ENCODE measurements at regions not wholly inside any gene's neighbourhood (a gene's known extent, or its start where the extent isn't known, plus 50 kb on each side); places are given as distances from the start of the nearest gene placed in this dataset.
A peak's percentile ranks its signal among the peaks of the same experiment; 100 is the strongest.
"Not testable (repeated sequence)": the region's sequence is repeated elsewhere in the genome, so short reads cannot be mapped to it uniquely, and the experiment has no call there.

DNA sequence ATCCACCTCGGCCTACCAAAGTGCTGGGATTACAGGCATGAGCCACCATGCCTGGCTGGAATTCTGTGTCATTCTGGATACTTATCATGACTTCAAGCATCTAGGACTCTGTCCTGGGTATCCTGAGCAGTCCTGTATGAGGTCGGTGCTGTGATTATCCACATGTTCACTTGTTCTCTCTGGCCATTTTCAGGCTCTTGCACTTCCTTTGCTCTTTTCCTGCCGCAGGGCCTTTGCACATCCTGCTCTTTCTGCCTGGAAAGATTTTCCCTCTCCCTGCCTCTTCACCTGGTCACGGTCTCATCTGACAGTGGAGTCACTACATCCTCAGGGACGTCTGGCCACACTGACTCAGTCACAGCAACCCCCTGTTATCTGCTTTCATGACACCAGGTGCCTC lies 184.6 kb upstream of the OSBPL11 start:
- not testable (repeated sequence) for H3K36me3 ChIP-seq (ENCODE audit: control insufficient read depth, insufficient read depth, low read length); DNase-seq; H3K27ac ChIP-seq (ENCODE audit: insufficient read depth, low read length, poor library complexity, severe bottlenecking); H3K4me1 ChIP-seq (ENCODE audit: control insufficient read depth, insufficient read depth, low read length, poor library complexity, severe bottlenecking); H3K4me3 ChIP-seq (ENCODE audit: insufficient read depth, low read depth, low read length, poor library complexity, severe bottlenecking); H3K27me3 ChIP-seq (replicated peaks; ENCODE audit: control insufficient read depth, insufficient read depth, low read length, poor library complexity, severe bottlenecking); H3K9me3 ChIP-seq (ENCODE audit: control insufficient read depth, low read length)

GRCh38 chr3:125781678-125782077 lies 186.4 kb upstream of the OSBPL11 start:
- H3K4me1 ChIP-seq (ENCODE audit: control insufficient read depth, insufficient read depth, low read length, poor library complexity, severe bottlenecking); H3K27ac ChIP-seq (ENCODE audit: insufficient read depth, low read length, poor library complexity, severe bottlenecking); H3K27me3 ChIP-seq (replicated peaks; ENCODE audit: control insufficient read depth, insufficient read depth, low read length, poor library complexity, severe bottlenecking); H3K4me3 ChIP-seq (ENCODE audit: insufficient read depth, low read depth, low read length, poor library complexity, severe bottlenecking); DNase-seq; H3K9me3 ChIP-seq (ENCODE audit: control insufficient read depth, low read length); H3K36me3 ChIP-seq (ENCODE audit: control insufficient read depth, insufficient read depth, low read length): not testable (repeated sequence)

- H3K36me3 ChIP-seq (ENCODE audit: control insufficient read depth, insufficient read depth, low read length); H3K27ac ChIP-seq (ENCODE audit: insufficient read depth, low read length, poor library complexity, severe bottlenecking); H3K4me3 ChIP-seq (ENCODE audit: insufficient read depth, low read depth, low read length, poor library complexity, severe bottlenecking); H3K27me3 ChIP-seq (replicated peaks; ENCODE audit: control insufficient read depth, insufficient read depth, low read length, poor library complexity, severe bottlenecking); H3K4me1 ChIP-seq (ENCODE audit: control insufficient read depth, insufficient read depth, low read length, poor library complexity, severe bottlenecking); DNase-seq; H3K9me3 ChIP-seq (ENCODE audit: control insufficient read depth, low read length): not testable (repeated sequence)
Measured at GRCh38 chr3:125790312-125790711, 178.7 kb upstream of the ROPN1B start.

GRCh38 chr3:125791021-125791420 lies 178.0 kb upstream of the ROPN1B start:
- not testable (repeated sequence) for DNase-seq; H3K36me3 ChIP-seq (ENCODE audit: control insufficient read depth, insufficient read depth, low read length); H3K4me1 ChIP-seq (ENCODE audit: control insufficient read depth, insufficient read depth, low read length, poor library complexity, severe bottlenecking); H3K4me3 ChIP-seq (ENCODE audit: insufficient read depth, low read depth, low read length, poor library complexity, severe bottlenecking); H3K27ac ChIP-seq (ENCODE audit: insufficient read depth, low read length, poor library complexity, severe bottlenecking); H3K27me3 ChIP-seq (replicated peaks; ENCODE audit: control insufficient read depth, insufficient read depth, low read length, poor library complexity, severe bottlenecking); H3K9me3 ChIP-seq (ENCODE audit: control insufficient read depth, low read length)

DNA sequence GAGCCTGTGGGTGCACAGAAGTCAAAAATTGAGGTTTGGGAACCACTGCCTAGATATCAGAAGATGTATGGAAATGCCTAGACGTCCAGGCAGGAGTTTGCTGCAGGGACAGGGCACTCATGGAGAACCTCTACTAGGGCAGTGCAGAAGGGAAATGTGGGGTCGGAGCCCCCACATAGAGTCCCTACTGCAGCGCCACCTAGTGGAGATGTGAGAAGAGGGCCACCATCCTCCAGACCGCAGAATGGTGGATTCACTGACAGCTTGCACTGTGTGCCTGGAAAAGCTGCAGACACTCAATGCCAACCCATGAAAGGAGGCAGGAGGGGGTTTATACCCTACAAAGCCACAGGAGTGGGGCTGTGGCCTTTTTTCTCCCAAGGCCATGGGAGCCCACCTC lies 159.0 kb upstream of the ROPN1B start:
- H3K4me1 ChIP-seq (ENCODE audit: control insufficient read depth, insufficient read depth, low read length, poor library complexity, severe bottlenecking); H3K27ac ChIP-seq (ENCODE audit: insufficient read depth, low read length, poor library complexity, severe bottlenecking); DNase-seq; H3K36me3 ChIP-seq (ENCODE audit: control insufficient read depth, insufficient read depth, low read length); H3K27me3 ChIP-seq (replicated peaks; ENCODE audit: control insufficient read depth, insufficient read depth, low read length, poor library complexity, severe bottlenecking); H3K9me3 ChIP-seq (ENCODE audit: control insufficient read depth, low read length); H3K4me3 ChIP-seq (ENCODE audit: insufficient read depth, low read depth, low read length, poor library complexity, severe bottlenecking): not testable (repeated sequence)

DNA sequence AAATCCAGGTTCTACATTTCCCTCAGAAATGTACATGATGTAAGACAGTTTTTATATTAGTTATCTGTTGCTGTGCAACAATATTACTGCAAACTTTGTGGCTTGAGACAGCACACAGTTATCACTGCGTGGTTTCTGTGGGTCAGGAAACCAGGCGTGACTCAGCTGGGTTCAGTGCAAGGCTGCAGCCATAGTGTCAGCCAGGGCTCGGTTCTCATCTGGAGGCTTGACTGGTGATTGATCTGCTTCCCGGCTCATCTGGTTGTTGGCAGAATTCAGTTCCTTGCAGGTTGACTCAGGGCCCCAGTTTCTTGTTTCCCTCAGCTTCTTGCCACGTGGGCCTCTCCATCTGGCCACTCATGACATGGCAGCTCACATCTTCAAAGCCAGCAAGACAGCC lies 146.8 kb upstream of the ROPN1B start:
- H3K4me1 ChIP-seq (ENCODE audit: control insufficient read depth, insufficient read depth, low read length, poor library complexity, severe bottlenecking); DNase-seq; H3K9me3 ChIP-seq (ENCODE audit: control insufficient read depth, low read length); H3K27ac ChIP-seq (ENCODE audit: insufficient read depth, low read length, poor library complexity, severe bottlenecking); H3K4me3 ChIP-seq (ENCODE audit: insufficient read depth, low read depth, low read length, poor library complexity, severe bottlenecking); H3K36me3 ChIP-seq (ENCODE audit: control insufficient read depth, insufficient read depth, low read length); H3K27me3 ChIP-seq (replicated peaks; ENCODE audit: control insufficient read depth, insufficient read depth, low read length, poor library complexity, severe bottlenecking): not testable (repeated sequence)

- H3K4me3 ChIP-seq (ENCODE audit: insufficient read depth, low read depth, low read length, poor library complexity, severe bottlenecking); H3K9me3 ChIP-seq (ENCODE audit: control insufficient read depth, low read length); H3K27me3 ChIP-seq (replicated peaks; ENCODE audit: control insufficient read depth, insufficient read depth, low read length, poor library complexity, severe bottlenecking); H3K27ac ChIP-seq (ENCODE audit: insufficient read depth, low read length, poor library complexity, severe bottlenecking); H3K4me1 ChIP-seq (ENCODE audit: control insufficient read depth, insufficient read depth, low read length, poor library complexity, severe bottlenecking); DNase-seq; H3K36me3 ChIP-seq (ENCODE audit: control insufficient read depth, insufficient read depth, low read length): not testable (repeated sequence)
Measured at GRCh38 chr3:125831005-125831750, 137.8 kb upstream of the ROPN1B start.

GRCh38 chr3:125835562-125835961 lies 133.4 kb upstream of the ROPN1B start:
- H3K36me3 ChIP-seq (ENCODE audit: control insufficient read depth, insufficient read depth, low read length); DNase-seq; H3K4me1 ChIP-seq (ENCODE audit: control insufficient read depth, insufficient read depth, low read length, poor library complexity, severe bottlenecking); H3K9me3 ChIP-seq (ENCODE audit: control insufficient read depth, low read length); H3K4me3 ChIP-seq (ENCODE audit: insufficient read depth, low read depth, low read length, poor library complexity, severe bottlenecking); H3K27me3 ChIP-seq (replicated peaks; ENCODE audit: control insufficient read depth, insufficient read depth, low read length, poor library complexity, severe bottlenecking): not testable (repeated sequence)
- H3K27ac ChIP-seq (ENCODE audit: insufficient read depth, low read length, poor library complexity, severe bottlenecking): peak overlapping the region; percentile 61

- H3K36me3 ChIP-seq (ENCODE audit: control insufficient read depth, insufficient read depth, low read length); H3K4me1 ChIP-seq (ENCODE audit: control insufficient read depth, insufficient read depth, low read length, poor library complexity, severe bottlenecking); H3K9me3 ChIP-seq (ENCODE audit: control insufficient read depth, low read length); H3K27me3 ChIP-seq (replicated peaks; ENCODE audit: control insufficient read depth, insufficient read depth, low read length, poor library complexity, severe bottlenecking); H3K4me3 ChIP-seq (ENCODE audit: insufficient read depth, low read depth, low read length, poor library complexity, severe bottlenecking): not testable (repeated sequence)
- peak; percentile 15 to 37 (median 25) for DNase-seq
- peak overlapping the region; percentile 61 for H3K27ac ChIP-seq (ENCODE audit: insufficient read depth, low read length, poor library complexity, severe bottlenecking)
Measured at GRCh38 chr3:125836011-125836551, 132.9 kb upstream of the ROPN1B start.

DNA sequence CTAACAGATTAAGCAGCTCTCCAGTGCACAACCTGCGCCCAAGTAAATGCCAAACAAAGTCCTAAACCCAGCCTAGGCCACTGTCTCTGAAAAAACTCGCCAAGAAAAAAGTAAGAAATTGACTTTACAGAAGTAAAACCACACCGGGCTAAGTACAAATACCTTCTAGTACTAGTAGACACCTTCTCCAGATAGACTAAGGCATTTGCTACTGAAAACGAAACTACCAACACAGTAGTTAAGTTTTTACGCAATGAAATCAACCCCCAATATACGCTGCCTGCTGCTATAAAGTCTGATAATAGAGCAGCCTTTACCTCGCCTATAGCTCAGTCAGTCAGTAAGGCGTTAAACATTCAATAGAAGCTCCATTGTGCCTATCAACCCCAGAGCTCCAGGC lies 132.2 kb upstream of the ROPN1B start:
- not testable (repeated sequence) for H3K4me3 ChIP-seq (ENCODE audit: insufficient read depth, low read depth, low read length, poor library complexity, severe bottlenecking); H3K4me1 ChIP-seq (ENCODE audit: control insufficient read depth, insufficient read depth, low read length, poor library complexity, severe bottlenecking); DNase-seq; H3K27me3 ChIP-seq (replicated peaks; ENCODE audit: control insufficient read depth, insufficient read depth, low read length, poor library complexity, severe bottlenecking); H3K36me3 ChIP-seq (ENCODE audit: control insufficient read depth, insufficient read depth, low read length); H3K9me3 ChIP-seq (ENCODE audit: control insufficient read depth, low read length)
- H3K27ac ChIP-seq (ENCODE audit: insufficient read depth, low read length, poor library complexity, severe bottlenecking): peak overlapping the region; percentile 61
